ENCODE measurements at regions not wholly inside any gene's neighbourhood (a gene's known extent, or its start where the extent isn't known, plus 50 kb on each side); places are given as distances from the start of the nearest gene placed in this dataset.

GRCh38 chr1:48121955-48122354 is 100.6 kb upstream of the SLC5A9 start:
- TF ChIP-seq CEBPB (IDR thresholded peaks at IDR 0.05) (no peak), EP300 (IDR thresholded peaks at IDR 0.05; ENCODE audit: borderline replicate concordance) (no peak), TCF12 (IDR thresholded peaks at IDR 0.05; ENCODE audit: low read depth) (no peak), ZBTB7A (IDR thresholded peaks at IDR 0.05; ENCODE audit: low read depth) (no peak), EGR1 (IDR thresholded peaks at IDR 0.05) (no peak), FOXM1 (IDR thresholded peaks at IDR 0.05; ENCODE audit: borderline replicate concordance, low read depth) (no peak), CREB1 (IDR thresholded peaks at IDR 0.05; ENCODE audit: low read depth) (no peak), YY1 (IDR thresholded peaks at IDR 0.05; ENCODE audit: low read depth) (no peak), TEAD4 (IDR thresholded peaks at IDR 0.05) (no peak), TAF1 (IDR thresholded peaks at IDR 0.05; ENCODE audit: low read depth) (no peak), NFIC (IDR thresholded peaks at IDR 0.05) (no peak)
- TF ChIP-seq, protein P1, sequence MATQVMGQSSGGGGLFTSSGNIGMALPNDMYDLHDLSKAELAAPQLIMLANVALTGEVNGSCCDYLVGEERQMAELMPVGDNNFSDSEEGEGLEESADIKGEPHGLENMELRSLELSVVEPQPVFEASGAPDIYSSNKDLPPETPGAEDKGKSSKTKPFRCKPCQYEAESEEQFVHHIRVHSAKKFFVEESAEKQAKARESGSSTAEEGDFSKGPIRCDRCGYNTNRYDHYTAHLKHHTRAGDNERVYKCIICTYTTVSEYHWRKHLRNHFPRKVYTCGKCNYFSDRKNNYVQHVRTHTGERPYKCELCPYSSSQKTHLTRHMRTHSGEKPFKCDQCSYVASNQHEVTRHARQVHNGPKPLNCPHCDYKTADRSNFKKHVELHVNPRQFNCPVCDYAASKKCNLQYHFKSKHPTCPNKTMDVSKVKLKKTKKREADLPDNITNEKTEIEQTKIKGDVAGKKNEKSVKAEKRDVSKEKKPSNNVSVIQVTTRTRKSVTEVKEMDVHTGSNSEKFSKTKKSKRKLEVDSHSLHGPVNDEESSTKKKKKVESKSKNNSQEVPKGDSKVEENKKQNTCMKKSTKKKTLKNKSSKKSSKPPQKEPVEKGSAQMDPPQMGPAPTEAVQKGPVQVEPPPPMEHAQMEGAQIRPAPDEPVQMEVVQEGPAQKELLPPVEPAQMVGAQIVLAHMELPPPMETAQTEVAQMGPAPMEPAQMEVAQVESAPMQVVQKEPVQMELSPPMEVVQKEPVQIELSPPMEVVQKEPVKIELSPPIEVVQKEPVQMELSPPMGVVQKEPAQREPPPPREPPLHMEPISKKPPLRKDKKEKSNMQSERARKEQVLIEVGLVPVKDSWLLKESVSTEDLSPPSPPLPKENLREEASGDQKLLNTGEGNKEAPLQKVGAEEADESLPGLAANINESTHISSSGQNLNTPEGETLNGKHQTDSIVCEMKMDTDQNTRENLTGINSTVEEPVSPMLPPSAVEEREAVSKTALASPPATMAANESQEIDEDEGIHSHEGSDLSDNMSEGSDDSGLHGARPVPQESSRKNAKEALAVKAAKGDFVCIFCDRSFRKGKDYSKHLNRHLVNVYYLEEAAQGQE (IDR thresholded peaks at IDR 0.05; ENCODE audit: low read depth) = no peak
- TF ChIP-seq, protein P2, sequence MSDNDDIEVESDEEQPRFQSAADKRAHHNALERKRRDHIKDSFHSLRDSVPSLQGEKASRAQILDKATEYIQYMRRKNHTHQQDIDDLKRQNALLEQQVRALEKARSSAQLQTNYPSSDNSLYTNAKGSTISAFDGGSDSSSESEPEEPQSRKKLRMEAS (IDR thresholded peaks at IDR 0.05) = no peak
- TF ChIP-seq, protein P3, sequence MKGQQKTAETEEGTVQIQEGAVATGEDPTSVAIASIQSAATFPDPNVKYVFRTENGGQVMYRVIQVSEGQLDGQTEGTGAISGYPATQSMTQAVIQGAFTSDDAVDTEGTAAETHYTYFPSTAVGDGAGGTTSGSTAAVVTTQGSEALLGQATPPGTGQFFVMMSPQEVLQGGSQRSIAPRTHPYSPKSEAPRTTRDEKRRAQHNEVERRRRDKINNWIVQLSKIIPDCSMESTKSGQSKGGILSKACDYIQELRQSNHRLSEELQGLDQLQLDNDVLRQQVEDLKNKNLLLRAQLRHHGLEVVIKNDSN (IDR thresholded peaks at IDR 0.05) = no peak

DNA sequence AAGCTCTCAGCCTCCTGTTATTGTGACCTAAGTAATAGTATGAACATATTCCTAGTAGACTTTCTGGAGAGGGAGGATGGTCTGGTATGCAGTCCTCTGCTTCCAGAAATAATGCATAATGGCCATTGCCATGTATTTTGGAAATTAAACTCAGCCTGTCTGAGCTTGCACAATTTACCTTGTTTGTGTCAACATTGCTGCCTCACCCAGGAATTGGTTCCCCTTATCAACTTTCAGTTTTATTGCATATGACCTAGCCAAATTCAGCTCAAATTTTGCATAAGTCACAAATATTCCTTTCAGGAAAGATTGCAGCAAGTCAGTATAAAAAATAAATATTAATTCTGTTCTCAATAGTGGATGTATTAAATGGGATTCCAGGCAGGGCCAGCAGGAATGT is 101.9 kb upstream of the SLC5A9 start:
- TF ChIP-seq TCF12 (IDR thresholded peaks at IDR 0.05; ENCODE audit: low read depth) (no peak), ZBTB7A (IDR thresholded peaks at IDR 0.05; ENCODE audit: low read depth) (no peak), NFIC (IDR thresholded peaks at IDR 0.05) (no peak)
- TF ChIP-seq, protein P3 (IDR thresholded peaks at IDR 0.05) = no peak
- TF ChIP-seq, protein P2 (IDR thresholded peaks at IDR 0.05) = no peak

DNA sequence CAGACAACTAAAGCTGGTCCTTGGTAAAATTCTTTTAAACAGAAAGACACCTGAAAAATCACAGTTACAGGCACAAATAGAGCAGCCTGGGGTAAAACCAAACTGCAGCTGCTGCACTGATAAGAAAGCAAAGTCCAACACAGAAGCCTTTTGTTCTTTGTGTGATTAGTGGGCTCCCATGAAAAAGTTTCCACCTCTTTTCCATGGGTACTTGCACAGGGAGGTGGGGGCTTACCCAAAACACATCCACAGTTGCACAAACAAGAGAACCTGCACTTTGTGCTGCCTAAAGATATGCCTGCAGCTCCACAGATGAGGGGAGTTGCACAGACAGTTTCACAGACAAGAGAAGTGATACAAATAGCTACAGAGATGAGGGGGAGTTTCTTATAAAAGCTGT is 106.7 kb upstream of the SLC5A9 start:
- no peak for TF ChIP-seq EGR1 (IDR thresholded peaks at IDR 0.05)
- TF ChIP-seq, protein P2 (IDR thresholded peaks at IDR 0.05) = no peak
- no peak for TF ChIP-seq CEBPB (IDR thresholded peaks at IDR 0.05)
- TF ChIP-seq, protein P3 (IDR thresholded peaks at IDR 0.05) = no peak
- no peak for TF ChIP-seq FOXM1 (IDR thresholded peaks at IDR 0.05; ENCODE audit: borderline replicate concordance, low read depth)
- no peak for TF ChIP-seq RAD21 (IDR thresholded peaks at IDR 0.05; ENCODE audit: low read depth)

GRCh38 chr1:48114596-48115382 is 107.7 kb upstream of the SLC5A9 start:
- TF ChIP-seq TEAD4 (IDR thresholded peaks at IDR 0.05) (no peak), TAF1 (IDR thresholded peaks at IDR 0.05; ENCODE audit: low read depth) (no peak), FOXM1 (IDR thresholded peaks at IDR 0.05; ENCODE audit: borderline replicate concordance, low read depth) (no peak), TCF12 (IDR thresholded peaks at IDR 0.05; ENCODE audit: low read depth) (no peak), YY1 (IDR thresholded peaks at IDR 0.05; ENCODE audit: low read depth) (no peak), EP300 (IDR thresholded peaks at IDR 0.05; ENCODE audit: borderline replicate concordance) (no peak), CEBPB (IDR thresholded peaks at IDR 0.05) (no peak), EGR1 (IDR thresholded peaks at IDR 0.05) (no peak), RAD21 (IDR thresholded peaks at IDR 0.05; ENCODE audit: low read depth) (no peak), NFIC (IDR thresholded peaks at IDR 0.05) (no peak), CREB1 (IDR thresholded peaks at IDR 0.05; ENCODE audit: low read depth) (no peak), ZBTB7A (IDR thresholded peaks at IDR 0.05; ENCODE audit: low read depth) (no peak)
- TF ChIP-seq, protein P2 (IDR thresholded peaks at IDR 0.05) = no peak
- TF ChIP-seq, protein P3 (IDR thresholded peaks at IDR 0.05) = no peak
- TF ChIP-seq, protein P1 (IDR thresholded peaks at IDR 0.05; ENCODE audit: low read depth) = no peak
